ENCODE measurements at regions not wholly inside any gene's neighbourhood (a gene's known extent, or its start where the extent isn't known, plus 50 kb on each side); places are given as distances from the start of the nearest gene placed in this dataset.

DNA sequence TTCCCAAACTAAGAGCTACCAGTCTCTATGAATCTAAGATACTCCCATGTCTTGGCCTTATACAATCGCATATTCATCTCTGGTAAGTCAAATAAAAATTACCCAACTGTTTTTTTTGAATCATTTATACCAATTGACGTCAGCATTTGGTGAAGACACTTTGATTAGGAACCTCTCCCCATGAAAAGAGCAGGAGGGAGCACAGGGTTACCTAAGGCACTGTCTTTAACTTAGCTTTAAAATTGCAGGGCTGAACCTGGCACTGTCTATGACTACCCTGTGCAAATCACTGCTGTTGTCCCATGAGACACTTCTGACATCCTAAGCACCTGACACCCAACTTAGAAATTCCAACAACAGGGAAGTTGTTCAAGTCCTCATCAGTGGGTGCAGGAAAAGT is 586.4 kb downstream of the MAT2B start:
- TF ChIP-seq, protein P1, sequence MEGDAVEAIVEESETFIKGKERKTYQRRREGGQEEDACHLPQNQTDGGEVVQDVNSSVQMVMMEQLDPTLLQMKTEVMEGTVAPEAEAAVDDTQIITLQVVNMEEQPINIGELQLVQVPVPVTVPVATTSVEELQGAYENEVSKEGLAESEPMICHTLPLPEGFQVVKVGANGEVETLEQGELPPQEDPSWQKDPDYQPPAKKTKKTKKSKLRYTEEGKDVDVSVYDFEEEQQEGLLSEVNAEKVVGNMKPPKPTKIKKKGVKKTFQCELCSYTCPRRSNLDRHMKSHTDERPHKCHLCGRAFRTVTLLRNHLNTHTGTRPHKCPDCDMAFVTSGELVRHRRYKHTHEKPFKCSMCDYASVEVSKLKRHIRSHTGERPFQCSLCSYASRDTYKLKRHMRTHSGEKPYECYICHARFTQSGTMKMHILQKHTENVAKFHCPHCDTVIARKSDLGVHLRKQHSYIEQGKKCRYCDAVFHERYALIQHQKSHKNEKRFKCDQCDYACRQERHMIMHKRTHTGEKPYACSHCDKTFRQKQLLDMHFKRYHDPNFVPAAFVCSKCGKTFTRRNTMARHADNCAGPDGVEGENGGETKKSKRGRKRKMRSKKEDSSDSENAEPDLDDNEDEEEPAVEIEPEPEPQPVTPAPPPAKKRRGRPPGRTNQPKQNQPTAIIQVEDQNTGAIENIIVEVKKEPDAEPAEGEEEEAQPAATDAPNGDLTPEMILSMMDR (IDR thresholded peaks at IDR 0.05 in 4 of 5, conservative IDR thresholded peaks at IDR 0.05 in 1 of 5), result no peak
- TF ChIP-seq POLR2A (IDR thresholded peaks at IDR 0.05), result no peak

Data from gastrocnemius medialis (tissue), 4 donors.